ENCODE measurements at regions not wholly inside any gene's neighbourhood (a gene's known extent, or its start where the extent isn't known, plus 50 kb on each side); places are given as distances from the start of the nearest gene placed in this dataset.

DNA sequence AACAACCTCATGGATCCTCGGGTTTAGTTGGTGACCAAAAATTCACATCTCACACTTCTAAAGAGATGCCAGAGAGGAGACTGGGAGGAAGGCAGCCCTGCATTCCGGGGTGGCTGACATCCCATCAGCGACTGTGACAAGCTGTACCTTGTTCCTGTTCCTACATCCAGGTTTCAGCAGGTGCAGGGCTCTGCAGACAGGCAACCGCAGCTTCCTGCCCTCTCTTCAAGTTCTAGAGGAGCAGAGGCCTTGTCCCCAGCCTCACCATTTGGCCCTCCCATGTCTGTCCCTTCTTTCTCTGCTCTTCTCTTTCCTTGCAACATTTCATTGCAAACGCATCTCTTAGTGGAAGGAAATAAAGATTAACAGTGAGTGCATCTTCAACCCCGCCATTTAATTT is 454.6 kb downstream of the IRX1 start:
- H3K27me3 ChIP-seq (ENCODE audit: control insufficient read depth in 2 of 2, insufficient read depth in 2 of 2, low read length in 2 of 2), result no peaks in the 10 kb centered on the region
- dilution Hi-C loops (cut with MboI; ENCODE audit: extremely low pct_ligation_motif_present, low sequenced_read_pairs), result no loop called here
- no TSS peak for BruUV-seq (replicated peaks)
- no peaks in the 10 kb centered on the region for H4K20me1 ChIP-seq (replicated peaks; ENCODE audit: control insufficient read depth, extremely low read depth, insufficient read depth, low read length)
- no peaks in the 10 kb centered on the region for H3K9me1 ChIP-seq (replicated peaks; ENCODE audit: control insufficient read depth, extremely low read depth, insufficient read depth, low read length)
- no peaks in the 10 kb centered on the region for H3K9me3 ChIP-seq (replicated peaks; ENCODE audit: control insufficient read depth, insufficient read depth, low read length)
- no peak for FAIRE-seq
- ChIA-PET POLR2A (no interaction called here), CTCF (no interaction called here)
- no peak for DNase-seq (ENCODE audit: low read depth, low spot score)
- H3K36me3 ChIP-seq (ENCODE audit: control insufficient read depth in 2 of 2, extremely low read depth in 1 of 2, insufficient read depth in 2 of 2, low read length in 2 of 2), result no peaks in the 10 kb centered on the region
- no peak overlapping the region for H3K9ac ChIP-seq (replicated peaks; ENCODE audit: extremely low read depth, insufficient read depth, low read length)
- no peaks in the 10 kb centered on the region for H3K4me1 ChIP-seq (ENCODE audit: control insufficient read depth, extremely low read depth, insufficient read depth, low read length)
- intact Hi-C loops (cut with micrococcal nuclease), result no loop called here
- no peak overlapping the region for H2AFZ ChIP-seq (ENCODE audit: low read depth, low read length)
- no peak overlapping the region for H3K4me3 ChIP-seq (replicated peaks in 1 of 3; ENCODE audit: insufficient read depth in 1 of 3, low read depth in 1 of 3, low read length in 3 of 3)
- no peaks in the 10 kb centered on the region for H3K79me2 ChIP-seq (ENCODE audit: control insufficient read depth, insufficient read depth, low read length)
- TF ChIP-seq POLR2A (IDR thresholded peaks at IDR 0.05; ENCODE audit: low read depth, low read length) (no peak), GATA2 (IDR thresholded peaks at IDR 0.05; ENCODE audit: insufficient read depth, insufficient read length, low read depth, low read length) (no peak), MYC (IDR thresholded peaks at IDR 0.05; ENCODE audit: low read depth, low read length) (no peak), POLR2AphosphoS5 (IDR thresholded peaks at IDR 0.05; ENCODE audit: insufficient read depth, low read depth, low read length) (no peak), EZH2 (IDR thresholded peaks at IDR 0.05; ENCODE audit: borderline replicate concordance, low read depth, low read length, severe bottlenecking) (no peak), JUN (IDR thresholded peaks at IDR 0.05; ENCODE audit: borderline replicate concordance, insufficient read depth, insufficient read length, low read depth) (no peak), FOS (IDR thresholded peaks at IDR 0.05; ENCODE audit: borderline replicate concordance, insufficient read depth, low read length) (no peak)
- TF ChIP-seq, protein P1, sequence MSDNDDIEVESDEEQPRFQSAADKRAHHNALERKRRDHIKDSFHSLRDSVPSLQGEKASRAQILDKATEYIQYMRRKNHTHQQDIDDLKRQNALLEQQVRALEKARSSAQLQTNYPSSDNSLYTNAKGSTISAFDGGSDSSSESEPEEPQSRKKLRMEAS (IDR thresholded peaks at IDR 0.05; ENCODE audit: insufficient read depth, insufficient read length), result no peak
- TF ChIP-seq, protein P2, sequence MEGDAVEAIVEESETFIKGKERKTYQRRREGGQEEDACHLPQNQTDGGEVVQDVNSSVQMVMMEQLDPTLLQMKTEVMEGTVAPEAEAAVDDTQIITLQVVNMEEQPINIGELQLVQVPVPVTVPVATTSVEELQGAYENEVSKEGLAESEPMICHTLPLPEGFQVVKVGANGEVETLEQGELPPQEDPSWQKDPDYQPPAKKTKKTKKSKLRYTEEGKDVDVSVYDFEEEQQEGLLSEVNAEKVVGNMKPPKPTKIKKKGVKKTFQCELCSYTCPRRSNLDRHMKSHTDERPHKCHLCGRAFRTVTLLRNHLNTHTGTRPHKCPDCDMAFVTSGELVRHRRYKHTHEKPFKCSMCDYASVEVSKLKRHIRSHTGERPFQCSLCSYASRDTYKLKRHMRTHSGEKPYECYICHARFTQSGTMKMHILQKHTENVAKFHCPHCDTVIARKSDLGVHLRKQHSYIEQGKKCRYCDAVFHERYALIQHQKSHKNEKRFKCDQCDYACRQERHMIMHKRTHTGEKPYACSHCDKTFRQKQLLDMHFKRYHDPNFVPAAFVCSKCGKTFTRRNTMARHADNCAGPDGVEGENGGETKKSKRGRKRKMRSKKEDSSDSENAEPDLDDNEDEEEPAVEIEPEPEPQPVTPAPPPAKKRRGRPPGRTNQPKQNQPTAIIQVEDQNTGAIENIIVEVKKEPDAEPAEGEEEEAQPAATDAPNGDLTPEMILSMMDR (IDR thresholded peaks at IDR 0.05; ENCODE audit: extremely low read depth in 1 of 2, insufficient read depth in 1 of 2, low read depth in 1 of 2, low read length in 2 of 2), result no peak
- H3K27ac ChIP-seq (ENCODE audit: insufficient read depth, low read depth, low read length), result no peak overlapping the region
- H3K4me2 ChIP-seq (ENCODE audit: insufficient read depth, low read length), result no peak overlapping the region
